Ascending aorta (tissue), 2 donors: ENCODE measurements at regions not wholly inside any gene's neighbourhood (a gene's known extent, or its start where the extent isn't known, plus 50 kb on each side); places are given as distances from the start of the nearest gene placed in this dataset.

Experiments used
- DNase-seq, 2 donors: peaks; one replicate each; pipeline ENCODE4 v3.0.0-alpha.2; 2019; ENCODE audit warnings: low spot score in 2 of 2
- H3K27ac ChIP-seq, 2 donors: fragments of 200-600 bp; sonication (generic); one replicate each; pipeline ENCODE4 v1.5.1; 2016 to 2017; ENCODE audit warnings: mild to moderate bottlenecking in 1 of 2
- H3K27me3 ChIP-seq: fragments of 200-600 bp; sonication (generic); one replicate; pipeline ENCODE4 v1.5.1; 2017
- H3K36me3 ChIP-seq, 2 donors: fragments of 200-600 bp; sonication (generic); one replicate each; pipeline ENCODE4 v1.5.1; 2016
- H3K4me1 ChIP-seq, 2 donors: fragments of 200-600 bp; sonication (generic); one replicate each; pipeline ENCODE4 v1.5.1; 2016 to 2017; ENCODE audit warnings: mild to moderate bottlenecking in 1 of 2
- H3K4me3 ChIP-seq, 2 donors: fragments of 200-600 bp; sonication (generic); one replicate each; pipeline ENCODE4 v1.5.1; 2016 to 2017; ENCODE audit warnings: mild to moderate bottlenecking in 1 of 2
- H3K9me3 ChIP-seq, 2 donors: fragments of 200-600 bp; sonication (generic); one replicate each; pipeline ENCODE4 v1.5.1; 2016
- intact Hi-C: fragments of 100-400 bp; cut with DNase I; formaldehyde crosslinking; loops from one replicate; pipeline ENCODE4 v1.15.1; 2023
- TF ChIP-seq, protein P1 (sequence below), 3 experiments: fragments of 200-600 bp in 2 of 3; fragments of 450-650 bp in 1 of 3; sonication (generic) in 2 of 3; IDR thresholded peaks; one replicate each; pipeline ENCODE4 v1.5.1; 2016 to 2019; ENCODE audit warnings: antibody characterized with exemption in 3 of 3, mild to moderate bottlenecking in 1 of 3, moderate library complexity in 1 of 3

DNA sequence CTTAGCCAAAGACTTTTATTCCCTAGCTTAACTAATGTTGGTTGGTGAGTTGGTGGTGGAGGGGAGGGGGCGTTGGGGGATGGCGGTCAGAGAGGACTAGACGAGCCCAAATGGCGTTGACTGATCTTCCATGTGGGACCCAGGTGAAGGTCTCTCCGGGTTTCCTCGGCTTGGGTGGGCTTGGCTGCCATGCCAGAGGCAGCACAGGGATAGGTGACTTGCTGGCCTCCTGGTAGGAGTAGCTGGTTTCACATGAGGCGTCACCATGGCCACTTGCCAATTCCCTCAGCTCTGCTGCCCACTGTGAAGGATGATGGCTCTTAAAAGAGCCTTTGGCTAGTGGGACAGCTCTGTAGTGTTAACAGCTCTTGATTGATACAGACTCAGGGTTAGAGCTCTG lies 1337.0 kb upstream of the FAM98A start:
- intact Hi-C loops = no loop called here
- no peak for DNase-seq
- no peak overlapping the region for H3K4me3 ChIP-seq
- H3K36me3 ChIP-seq = no peaks in the 10 kb centered on the region
- H3K27me3 ChIP-seq = no peaks in the 10 kb centered on the region
- no peaks in the 10 kb centered on the region for H3K9me3 ChIP-seq
- H3K4me1 ChIP-seq = no peaks in the 10 kb centered on the region
- TF ChIP-seq, protein P1, sequence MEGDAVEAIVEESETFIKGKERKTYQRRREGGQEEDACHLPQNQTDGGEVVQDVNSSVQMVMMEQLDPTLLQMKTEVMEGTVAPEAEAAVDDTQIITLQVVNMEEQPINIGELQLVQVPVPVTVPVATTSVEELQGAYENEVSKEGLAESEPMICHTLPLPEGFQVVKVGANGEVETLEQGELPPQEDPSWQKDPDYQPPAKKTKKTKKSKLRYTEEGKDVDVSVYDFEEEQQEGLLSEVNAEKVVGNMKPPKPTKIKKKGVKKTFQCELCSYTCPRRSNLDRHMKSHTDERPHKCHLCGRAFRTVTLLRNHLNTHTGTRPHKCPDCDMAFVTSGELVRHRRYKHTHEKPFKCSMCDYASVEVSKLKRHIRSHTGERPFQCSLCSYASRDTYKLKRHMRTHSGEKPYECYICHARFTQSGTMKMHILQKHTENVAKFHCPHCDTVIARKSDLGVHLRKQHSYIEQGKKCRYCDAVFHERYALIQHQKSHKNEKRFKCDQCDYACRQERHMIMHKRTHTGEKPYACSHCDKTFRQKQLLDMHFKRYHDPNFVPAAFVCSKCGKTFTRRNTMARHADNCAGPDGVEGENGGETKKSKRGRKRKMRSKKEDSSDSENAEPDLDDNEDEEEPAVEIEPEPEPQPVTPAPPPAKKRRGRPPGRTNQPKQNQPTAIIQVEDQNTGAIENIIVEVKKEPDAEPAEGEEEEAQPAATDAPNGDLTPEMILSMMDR (IDR thresholded peaks at IDR 0.05) = no peak
- H3K27ac ChIP-seq = no peak overlapping the region

DNA sequence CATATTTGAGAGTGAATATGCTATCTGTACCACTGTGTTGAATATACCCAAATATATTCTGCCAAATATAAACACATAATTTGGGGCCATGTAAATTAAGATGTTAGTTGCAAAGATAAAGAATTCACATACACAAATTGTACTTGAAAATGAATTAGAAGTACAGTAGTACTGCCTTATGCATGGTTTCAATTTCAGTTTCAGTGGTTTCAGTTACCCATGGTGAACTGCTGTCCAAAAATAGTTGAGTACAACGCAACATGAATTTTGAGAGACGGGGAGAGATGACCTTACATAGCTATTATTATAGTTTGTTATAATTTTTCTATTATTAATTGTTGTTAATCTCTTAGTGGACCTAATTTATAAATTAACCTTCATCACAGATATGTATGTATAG lies 1313.0 kb upstream of the FAM98A start:
- no peaks in the 10 kb centered on the region for H3K36me3 ChIP-seq
- H3K27me3 ChIP-seq = no peaks in the 10 kb centered on the region
- intact Hi-C loops = no loop called here
- H3K9me3 ChIP-seq = no peaks in the 10 kb centered on the region
- TF ChIP-seq, protein P1 (IDR thresholded peaks at IDR 0.05) = no peak
- H3K4me3 ChIP-seq = no peak overlapping the region
- DNase-seq = no peak
- no peak overlapping the region for H3K27ac ChIP-seq
- H3K4me1 ChIP-seq = no peaks in the 10 kb centered on the region

DNA sequence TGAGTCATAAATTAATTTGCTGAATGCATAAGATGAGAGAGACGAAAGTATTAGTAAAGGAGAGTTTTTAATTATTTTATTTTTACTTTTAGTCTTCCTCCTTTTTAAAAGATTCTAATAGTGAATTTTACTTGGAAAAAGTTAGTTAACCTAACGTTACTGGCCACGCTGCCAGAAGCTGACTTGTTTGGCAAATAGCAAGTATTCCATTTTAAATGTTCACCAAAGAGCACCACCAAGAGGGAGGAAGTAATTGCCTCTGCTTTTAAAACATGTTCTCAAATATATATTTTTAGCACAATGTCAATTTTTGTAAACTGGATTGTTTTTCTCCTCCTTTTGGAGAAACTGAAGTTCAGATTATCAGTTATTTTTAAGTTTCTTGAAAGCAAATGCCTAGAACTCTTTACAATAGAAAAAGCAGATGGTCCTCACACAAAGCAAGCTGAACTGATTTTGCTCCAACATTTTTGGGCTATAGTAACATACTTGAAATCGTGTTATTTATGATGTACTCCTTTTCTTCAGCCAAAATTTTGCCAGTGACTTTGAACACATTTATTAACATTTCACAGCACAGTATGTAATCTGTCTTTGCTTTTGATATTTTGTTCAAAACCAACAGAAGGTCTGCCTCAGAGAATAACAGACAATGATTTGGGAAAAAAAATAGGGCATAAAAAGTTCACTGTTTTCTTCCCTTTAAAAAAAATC lies 1311.0 kb upstream of the FAM98A start:
- intact Hi-C loops = no loop called here
- TF ChIP-seq, protein P1 (IDR thresholded peaks at IDR 0.05) = no peak
- H3K27me3 ChIP-seq = no peaks in the 10 kb centered on the region
- no peak for DNase-seq
- H3K27ac ChIP-seq = no peak overlapping the region
- H3K4me3 ChIP-seq = no peak overlapping the region
- no peaks in the 10 kb centered on the region for H3K4me1 ChIP-seq
- H3K36me3 ChIP-seq = no peaks in the 10 kb centered on the region
- H3K9me3 ChIP-seq = no peaks in the 10 kb centered on the region

DNA sequence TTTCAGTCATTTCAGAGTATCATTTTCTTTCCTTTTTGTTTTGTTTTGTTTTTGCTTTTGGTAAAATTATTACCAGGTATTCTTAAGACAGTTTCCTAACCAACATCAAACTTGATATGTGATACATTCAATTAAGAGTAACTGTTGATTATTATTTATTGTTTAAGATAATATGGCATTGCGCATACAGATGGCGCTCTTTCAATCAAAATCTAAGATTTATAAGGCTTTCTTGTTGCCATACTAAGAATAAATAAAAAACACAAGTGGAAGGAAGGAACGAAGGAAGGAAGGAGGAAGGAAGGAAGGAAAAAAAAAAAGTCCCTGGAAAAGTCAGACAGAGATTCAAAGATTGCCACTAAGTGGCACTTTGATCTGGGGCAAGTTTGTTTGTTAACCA lies 1308.7 kb upstream of the FAM98A start:
- no peaks in the 10 kb centered on the region for H3K27me3 ChIP-seq
- H3K4me1 ChIP-seq = no peaks in the 10 kb centered on the region
- TF ChIP-seq, protein P1 (IDR thresholded peaks at IDR 0.05) = no peak
- intact Hi-C loops = no loop called here
- no peaks in the 10 kb centered on the region for H3K9me3 ChIP-seq
- no peak overlapping the region for H3K27ac ChIP-seq
- no peak overlapping the region for H3K4me3 ChIP-seq
- no peaks in the 10 kb centered on the region for H3K36me3 ChIP-seq
- no peak for DNase-seq

DNA sequence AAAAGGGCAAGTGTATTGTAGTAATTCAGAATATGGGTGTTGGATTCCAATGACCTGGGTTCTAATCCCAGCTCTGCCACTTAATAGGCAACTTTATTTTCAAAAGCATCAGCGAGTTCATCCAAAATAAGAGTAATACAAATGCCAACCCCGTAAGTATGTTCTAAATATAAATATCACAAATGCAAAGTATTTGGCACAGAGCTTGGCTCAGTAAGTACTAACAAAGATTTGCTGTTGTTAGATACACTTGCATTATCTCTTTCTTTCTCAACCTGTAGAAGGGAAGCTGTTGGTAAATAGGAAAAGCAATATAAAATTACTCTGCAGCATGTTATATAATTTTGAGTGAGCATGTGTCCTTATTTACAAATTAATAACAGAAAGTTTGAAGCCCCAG lies 1302.6 kb upstream of the FAM98A start:
- DNase-seq = no peak
- H3K27ac ChIP-seq = no peak overlapping the region
- H3K4me1 ChIP-seq = no peaks in the 10 kb centered on the region
- no peak overlapping the region for H3K4me3 ChIP-seq
- H3K27me3 ChIP-seq = no peaks in the 10 kb centered on the region
- intact Hi-C loops = no loop called here
- TF ChIP-seq, protein P1 (IDR thresholded peaks at IDR 0.05) = no peak
- no peaks in the 10 kb centered on the region for H3K36me3 ChIP-seq
- no peaks in the 10 kb centered on the region for H3K9me3 ChIP-seq

DNA sequence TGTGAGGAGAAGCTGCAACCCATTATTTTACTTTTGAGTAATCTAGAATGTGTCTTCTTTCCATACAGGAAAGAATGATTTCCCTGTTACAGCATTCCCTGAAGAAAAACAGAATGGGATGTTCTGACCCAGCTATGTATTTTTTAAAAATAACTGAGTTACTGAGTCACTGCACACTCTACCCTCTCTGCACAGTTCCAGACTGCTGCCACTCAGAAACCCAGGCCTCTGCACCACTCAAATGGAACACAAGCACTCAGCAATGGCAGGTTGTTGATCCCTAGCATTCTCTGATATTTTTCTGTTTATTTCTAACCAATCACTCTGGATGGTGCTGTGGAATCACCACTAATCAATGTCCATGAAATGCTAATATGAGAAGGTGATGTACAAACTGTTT lies 1300.0 kb upstream of the FAM98A start:
- TF ChIP-seq, protein P1 (IDR thresholded peaks at IDR 0.05) = no peak
- Histone ChIP-seq H3K4me3 (no peak overlapping the region), H3K4me1 (no peaks in the 10 kb centered on the region), H3K27ac (no peak overlapping the region), H3K27me3 (no peaks in the 10 kb centered on the region), H3K36me3 (no peaks in the 10 kb centered on the region), H3K9me3 (no peaks in the 10 kb centered on the region)
- DNase-seq = no peak
- intact Hi-C loops = no loop called here
